GM23338 (cell line): ENCODE measurements at regions not wholly inside any gene's neighbourhood (a gene's known extent, or its start where the extent isn't known, plus 50 kb on each side); places are given as distances from the start of the nearest gene placed in this dataset.

Source experiments
- ATAC-seq: fragments of 200-7000 bp; cut with Tn5 transposase; 3 replicates; pipeline ENCODE4 v1.9.1; 2020
- DNase-seq: peaks from one replicate; pipeline ENCODE4 v3.0.0-alpha.2; 2015; ENCODE audit warnings: low spot score
- H2AFZ ChIP-seq: fragments of 200-600 bp; sonication (generic); 2 replicates; pipeline ENCODE4 v1.8.0; 2016; ENCODE audit warnings: antibody characterized with exemption, mild to moderate bottlenecking, moderate library complexity
- H3F3A ChIP-seq: fragments of 200-600 bp; sonication (generic); replicated peaks from 2 replicates; pipeline ENCODE4 v1.8.0; 2017; ENCODE audit warnings: antibody characterized with exemption, mixed run types, low read depth
- H3K27ac ChIP-seq: fragments of 200-600 bp; sonication (generic); 2 replicates; pipeline ENCODE4 v1.6.1; 2016; ENCODE audit warnings: low read depth
- H3K27me3 ChIP-seq: fragments of 200-600 bp; sonication (generic); 2 replicates; pipeline ENCODE4 v1.8.0; 2016; ENCODE audit warnings: mild to moderate bottlenecking, mixed run types, moderate library complexity; ENCODE audit not compliant: insufficient read depth
- H3K36me3 ChIP-seq: fragments of 200-600 bp; sonication (generic); 2 replicates; pipeline ENCODE4 v1.8.0; 2016; ENCODE audit warnings: mild to moderate bottlenecking; ENCODE audit not compliant: insufficient read depth
- H3K4me1 ChIP-seq: fragments of 200-600 bp; sonication (generic); 2 replicates; pipeline ENCODE4 v1.8.0; 2016; ENCODE audit warnings: mild to moderate bottlenecking, moderate library complexity; ENCODE audit not compliant: insufficient read depth
- H3K4me2 ChIP-seq: fragments of 200-600 bp; sonication (generic); 2 replicates; pipeline ENCODE4 v1.7.1; 2017; ENCODE audit warnings: mixed run types
- H3K4me3 ChIP-seq: fragments of 200-600 bp; sonication (generic); 2 replicates; pipeline ENCODE4 v1.6.1; 2016; ENCODE audit warnings: mixed run types
- H3K79me2 ChIP-seq: fragments of 200-600 bp; sonication (generic); replicated peaks from 2 replicates; pipeline ENCODE4 v1.8.0; 2017; ENCODE audit warnings: mild to moderate bottlenecking; ENCODE audit not compliant: insufficient read depth
- H3K9me2 ChIP-seq: fragments of 200-600 bp; sonication (generic); 2 replicates; pipeline ENCODE4 v1.8.0; 2017; ENCODE audit not compliant: insufficient read depth
- H4K20me1 ChIP-seq: fragments of 200-600 bp; sonication (generic); replicated peaks from 2 replicates; pipeline ENCODE4 v1.8.0; 2017; ENCODE audit warnings: mild to moderate bottlenecking; ENCODE audit not compliant: insufficient read depth
- H3K27ac Mint-ChIP-seq: 2 replicates; pipeline ENCODE4 v1.8.0; 2020; ENCODE audit warnings: inconsistent platforms, mild to moderate bottlenecking, moderate library complexity, mixed read lengths
- H3K27me3 Mint-ChIP-seq: 3 replicates; pipeline ENCODE4 v1.8.0; 2022; ENCODE audit warnings: low read depth, mild to moderate bottlenecking, moderate library complexity, mixed read lengths, inconsistent platforms; ENCODE audit not compliant: insufficient read depth, poor library complexity
- H3K36me3 Mint-ChIP-seq: 3 replicates; pipeline ENCODE4 v1.8.0; 2021; ENCODE audit warnings: low read depth, mild to moderate bottlenecking, inconsistent platforms, moderate library complexity, mixed read lengths
- H3K4me1 Mint-ChIP-seq: 3 replicates; pipeline ENCODE4 v1.8.0; 2020; ENCODE audit warnings: mild to moderate bottlenecking, inconsistent platforms, mixed read lengths
- H3K4me3 Mint-ChIP-seq: 3 replicates; pipeline ENCODE4 v1.8.0; 2021; ENCODE audit warnings: moderate library complexity, mild to moderate bottlenecking, inconsistent platforms, mixed read lengths
- H3K9me3 Mint-ChIP-seq: 3 replicates; pipeline ENCODE4 v1.8.0; 2020; ENCODE audit warnings: moderate library complexity, mild to moderate bottlenecking, inconsistent platforms, mixed read lengths
- CREB1 ChIP-seq: fragments of 250-450 bp; sonication (Bioruptor Pico); IDR thresholded peaks from 2 replicates; pipeline ENCODE4 v1.5.0; 2020; ENCODE audit warnings: low read depth, mild to moderate bottlenecking, moderate library complexity
- EZH2 ChIP-seq: fragments of 200-600 bp; sonication (generic); IDR thresholded peaks from one replicate; pipeline ENCODE4 v1.8.0; 2017; ENCODE audit warnings: antibody characterized with exemption, mild to moderate bottlenecking, low read depth; ENCODE audit not compliant: unreplicated experiment
- EZH2phosphoT487 ChIP-seq: fragments of 200-600 bp; sonication (generic); IDR thresholded peaks from one replicate; pipeline ENCODE4 v1.8.1; 2018; ENCODE audit warnings: antibody characterized with exemption; ENCODE audit not compliant: unreplicated experiment
- JUNB ChIP-seq: IDR thresholded peaks from one replicate; pipeline ENCODE4 v1.6.1; 2016; ENCODE audit warnings: antibody characterized with exemption; ENCODE audit not compliant: unreplicated experiment
- TF ChIP-seq, protein P1 (sequence below): fragments of 250-450 bp; sonication (Bioruptor Pico); IDR thresholded peaks from 2 replicates; pipeline ENCODE4 v1.5.0; 2020; ENCODE audit warnings: mild to moderate bottlenecking, moderate library complexity
- TF ChIP-seq, protein P2 (sequence below), 2 experiments: fragments of 200-600 bp in 1 of 2; sonication (generic) in 1 of 2; conservative IDR thresholded peaks; 2 replicates each; pipeline versions ENCODE4 v1.5.1 to v1.6.1; 2016 to 2017; ENCODE audit warnings: antibody characterized with exemption in 2 of 2, low read depth in 2 of 2, mild to moderate bottlenecking in 2 of 2, moderate library complexity in 1 of 2

DNA sequence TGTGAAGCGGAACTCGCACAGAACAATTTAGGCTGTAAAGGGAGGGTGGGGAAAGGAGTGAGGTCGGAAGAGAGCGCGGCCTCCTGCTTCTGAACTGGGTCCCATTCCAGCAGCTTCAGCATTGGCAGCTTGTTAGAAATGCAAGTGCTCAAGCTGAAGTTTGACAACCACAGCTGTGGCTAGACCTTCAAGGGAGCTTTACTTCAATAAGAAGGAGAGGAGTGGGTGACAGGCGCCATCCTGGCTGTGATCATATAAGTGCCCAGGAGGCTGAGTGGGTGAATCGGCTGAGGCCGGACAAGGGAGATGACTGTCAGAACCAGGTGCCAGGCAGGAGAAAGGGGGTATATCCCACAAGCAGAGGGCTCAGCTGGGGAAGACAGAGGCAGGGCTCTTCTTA is 622.5 kb downstream of the GALR1 start (continued):
- TF ChIP-seq, protein P1, sequence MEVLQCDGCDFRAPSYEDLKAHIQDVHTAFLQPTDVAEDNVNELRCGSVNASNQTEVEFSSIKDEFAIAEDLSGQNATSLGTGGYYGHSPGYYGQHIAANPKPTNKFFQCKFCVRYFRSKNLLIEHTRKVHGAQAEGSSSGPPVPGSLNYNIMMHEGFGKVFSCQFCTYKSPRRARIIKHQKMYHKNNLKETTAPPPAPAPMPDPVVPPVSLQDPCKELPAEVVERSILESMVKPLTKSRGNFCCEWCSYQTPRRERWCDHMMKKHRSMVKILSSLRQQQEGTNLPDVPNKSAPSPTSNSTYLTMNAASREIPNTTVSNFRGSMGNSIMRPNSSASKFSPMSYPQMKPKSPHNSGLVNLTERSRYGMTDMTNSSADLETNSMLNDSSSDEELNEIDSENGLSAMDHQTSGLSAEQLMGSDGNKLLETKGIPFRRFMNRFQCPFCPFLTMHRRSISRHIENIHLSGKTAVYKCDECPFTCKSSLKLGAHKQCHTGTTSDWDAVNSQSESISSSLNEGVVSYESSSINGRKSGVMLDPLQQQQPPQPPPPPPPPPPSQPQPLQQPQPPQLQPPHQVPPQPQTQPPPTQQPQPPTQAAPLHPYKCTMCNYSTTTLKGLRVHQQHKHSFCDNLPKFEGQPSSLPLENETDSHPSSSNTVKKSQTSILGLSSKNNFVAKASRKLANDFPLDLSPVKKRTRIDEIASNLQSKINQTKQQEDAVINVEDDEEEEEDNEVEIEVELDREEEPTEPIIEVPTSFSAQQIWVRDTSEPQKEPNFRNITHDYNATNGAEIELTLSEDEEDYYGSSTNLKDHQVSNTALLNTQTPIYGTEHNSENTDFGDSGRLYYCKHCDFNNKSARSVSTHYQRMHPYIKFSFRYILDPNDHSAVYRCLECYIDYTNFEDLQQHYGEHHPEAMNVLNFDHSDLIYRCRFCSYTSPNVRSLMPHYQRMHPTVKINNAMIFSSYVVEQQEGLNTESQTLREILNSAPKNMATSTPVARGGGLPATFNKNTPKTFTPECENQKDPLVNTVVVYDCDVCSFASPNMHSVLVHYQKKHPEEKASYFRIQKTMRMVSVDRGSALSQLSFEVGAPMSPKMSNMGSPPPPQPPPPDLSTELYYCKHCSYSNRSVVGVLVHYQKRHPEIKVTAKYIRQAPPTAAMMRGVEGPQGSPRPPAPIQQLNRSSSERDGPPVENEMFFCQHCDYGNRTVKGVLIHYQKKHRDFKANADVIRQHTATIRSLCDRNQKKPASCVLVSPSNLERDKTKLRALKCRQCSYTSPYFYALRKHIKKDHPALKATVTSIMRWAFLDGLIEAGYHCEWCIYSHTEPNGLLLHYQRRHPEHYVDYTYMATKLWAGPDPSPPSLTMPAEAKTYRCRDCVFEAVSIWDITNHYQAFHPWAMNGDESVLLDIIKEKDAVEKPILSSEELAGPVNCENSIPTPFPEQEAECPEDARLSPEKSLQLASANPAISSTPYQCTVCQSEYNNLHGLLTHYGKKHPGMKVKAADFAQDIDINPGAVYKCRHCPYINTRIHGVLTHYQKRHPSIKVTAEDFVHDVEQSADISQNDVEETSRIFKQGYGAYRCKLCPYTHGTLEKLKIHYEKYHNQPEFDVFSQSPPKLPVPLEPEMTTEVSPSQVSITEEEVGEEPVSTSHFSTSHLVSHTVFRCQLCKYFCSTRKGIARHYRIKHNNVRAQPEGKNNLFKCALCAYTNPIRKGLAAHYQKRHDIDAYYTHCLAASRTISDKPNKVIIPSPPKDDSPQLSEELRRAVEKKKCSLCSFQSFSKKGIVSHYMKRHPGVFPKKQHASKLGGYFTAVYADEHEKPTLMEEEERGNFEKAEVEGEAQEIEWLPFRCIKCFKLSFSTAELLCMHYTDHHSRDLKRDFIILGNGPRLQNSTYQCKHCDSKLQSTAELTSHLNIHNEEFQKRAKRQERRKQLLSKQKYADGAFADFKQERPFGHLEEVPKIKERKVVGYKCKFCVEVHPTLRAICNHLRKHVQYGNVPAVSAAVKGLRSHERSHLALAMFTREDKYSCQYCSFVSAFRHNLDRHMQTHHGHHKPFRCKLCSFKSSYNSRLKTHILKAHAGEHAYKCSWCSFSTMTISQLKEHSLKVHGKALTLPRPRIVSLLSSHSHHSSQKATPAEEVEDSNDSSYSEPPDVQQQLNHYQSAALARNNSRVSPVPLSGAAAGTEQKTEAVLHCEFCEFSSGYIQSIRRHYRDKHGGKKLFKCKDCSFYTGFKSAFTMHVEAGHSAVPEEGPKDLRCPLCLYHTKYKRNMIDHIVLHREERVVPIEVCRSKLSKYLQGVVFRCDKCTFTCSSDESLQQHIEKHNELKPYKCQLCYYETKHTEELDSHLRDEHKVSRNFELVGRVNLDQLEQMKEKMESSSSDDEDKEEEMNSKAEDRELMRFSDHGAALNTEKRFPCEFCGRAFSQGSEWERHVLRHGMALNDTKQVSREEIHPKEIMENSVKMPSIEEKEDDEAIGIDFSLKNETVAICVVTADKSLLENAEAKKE (CRISPR knock-in tag), result no peak
- TF ChIP-seq JUNB, result no peak
- no peak for TF ChIP-seq EZH2
- TF ChIP-seq, protein P2, sequence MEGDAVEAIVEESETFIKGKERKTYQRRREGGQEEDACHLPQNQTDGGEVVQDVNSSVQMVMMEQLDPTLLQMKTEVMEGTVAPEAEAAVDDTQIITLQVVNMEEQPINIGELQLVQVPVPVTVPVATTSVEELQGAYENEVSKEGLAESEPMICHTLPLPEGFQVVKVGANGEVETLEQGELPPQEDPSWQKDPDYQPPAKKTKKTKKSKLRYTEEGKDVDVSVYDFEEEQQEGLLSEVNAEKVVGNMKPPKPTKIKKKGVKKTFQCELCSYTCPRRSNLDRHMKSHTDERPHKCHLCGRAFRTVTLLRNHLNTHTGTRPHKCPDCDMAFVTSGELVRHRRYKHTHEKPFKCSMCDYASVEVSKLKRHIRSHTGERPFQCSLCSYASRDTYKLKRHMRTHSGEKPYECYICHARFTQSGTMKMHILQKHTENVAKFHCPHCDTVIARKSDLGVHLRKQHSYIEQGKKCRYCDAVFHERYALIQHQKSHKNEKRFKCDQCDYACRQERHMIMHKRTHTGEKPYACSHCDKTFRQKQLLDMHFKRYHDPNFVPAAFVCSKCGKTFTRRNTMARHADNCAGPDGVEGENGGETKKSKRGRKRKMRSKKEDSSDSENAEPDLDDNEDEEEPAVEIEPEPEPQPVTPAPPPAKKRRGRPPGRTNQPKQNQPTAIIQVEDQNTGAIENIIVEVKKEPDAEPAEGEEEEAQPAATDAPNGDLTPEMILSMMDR (conservative IDR thresholded peaks at IDR 0.05; ENCODE audit: low read depth in 2 of 2), result no peak

DNA sequence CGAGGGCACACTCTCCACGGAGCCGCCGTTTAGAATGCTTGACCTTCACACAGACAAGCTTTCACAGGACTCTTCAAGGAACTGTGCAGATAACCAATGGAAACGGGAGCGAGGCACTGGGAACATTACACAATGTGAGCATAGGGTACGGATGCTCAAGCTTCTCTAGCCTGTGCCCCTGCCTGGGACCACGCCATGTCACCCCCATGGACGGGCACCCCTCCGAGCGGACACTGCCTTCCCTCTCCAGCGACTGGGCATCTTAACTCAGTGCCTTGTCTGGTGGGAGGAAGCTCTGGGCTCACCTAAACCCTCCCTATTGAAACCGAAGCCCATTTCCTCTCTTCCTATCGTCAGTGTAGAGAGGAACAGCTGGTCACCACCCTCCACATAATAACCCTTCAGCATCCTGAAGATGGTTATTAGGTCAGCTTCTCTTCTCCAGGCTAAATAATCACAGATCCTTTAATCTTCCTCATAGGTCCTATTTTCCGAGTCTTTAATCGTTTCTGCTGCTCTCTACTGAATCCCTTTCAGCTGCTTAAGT is 626.7 kb downstream of the GALR1 start:
- Histone ChIP-seq H4K20me1 (no peaks in the 10 kb centered on the region), H3K27me3 (no peaks in the 10 kb centered on the region), H2AFZ (no peak overlapping the region), H3K4me2 (no peak overlapping the region), H3K79me2 (no peaks in the 10 kb centered on the region), H3K36me3 (no peaks in the 10 kb centered on the region), H3K4me3 (no peak overlapping the region), H3F3A (no peaks in the 10 kb centered on the region), H3K4me1 (no peaks in the 10 kb centered on the region), H3K27ac (no peak overlapping the region), H3K9me2 (no peaks in the 10 kb centered on the region)
- Mint-ChIP-seq H3K27ac (no peak overlapping the region), H3K4me3 (no peak overlapping the region), H3K4me1 (no peaks in the 10 kb centered on the region), H3K27me3 (peaks cover 6% of the 10 kb centered on the region), H3K9me3 (peaks cover 98% of the 10 kb centered on the region), H3K36me3 (peaks cover 36% of the 10 kb centered on the region)
- ATAC-seq (no peak), DNase-seq (no peak)
- TF ChIP-seq CREB1 (CRISPR knock-in tag) (no peak), EZH2phosphoT487 (no peak)
- TF ChIP-seq, protein P1 (CRISPR knock-in tag), result no peak
